GM18505 (cell line): ENCODE measurements at regions not wholly inside any gene's neighbourhood (a gene's known extent, or its start where the extent isn't known, plus 50 kb on each side); places are given as distances from the start of the nearest gene placed in this dataset.
"Not testable (repeated sequence)": the region's sequence is repeated elsewhere in the genome, so short reads cannot be mapped to it uniquely, and the experiment has no call there.

Experiments
- ATAC-seq: cut with Tn5 transposase; IDR thresholded peaks from one replicate; pipeline ENCODE4 v1.9.1; 2021; ENCODE audit not compliant: unreplicated experiment
- POLR2A ChIP-seq: IDR thresholded peaks from 4 replicates; pipeline ENCODE4 v1.6.1; 2011; ENCODE audit warnings: borderline replicate concordance; ENCODE audit not compliant: insufficient read depth, insufficient read length; ENCODE audit errors: extremely low read depth

DNA sequence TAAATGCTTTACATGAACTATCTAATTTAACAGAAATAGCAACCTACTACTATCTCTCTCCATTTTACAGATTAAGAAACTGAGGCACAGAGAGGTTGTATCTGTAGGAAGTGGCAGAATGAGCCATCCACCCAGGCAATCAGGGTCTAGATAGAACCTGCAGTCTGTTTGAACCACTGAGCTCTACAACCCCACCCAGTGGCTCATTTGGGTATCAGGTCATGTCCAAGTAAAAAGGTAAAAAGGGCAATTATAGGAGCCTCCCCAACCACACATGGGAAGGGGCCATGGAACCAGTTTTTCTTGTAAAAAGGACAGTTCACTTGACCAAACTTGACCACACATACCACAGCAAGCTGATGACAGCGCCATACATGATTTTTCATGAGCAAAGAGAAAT is 92.9 kb upstream of the SGCG start:
- ATAC-seq: no peak
- no peak for TF ChIP-seq POLR2A

GRCh38 chr13:23098161-23098907 is 82.4 kb upstream of the SGCG start:
- no peak for ATAC-seq
- TF ChIP-seq POLR2A: no peak

DNA sequence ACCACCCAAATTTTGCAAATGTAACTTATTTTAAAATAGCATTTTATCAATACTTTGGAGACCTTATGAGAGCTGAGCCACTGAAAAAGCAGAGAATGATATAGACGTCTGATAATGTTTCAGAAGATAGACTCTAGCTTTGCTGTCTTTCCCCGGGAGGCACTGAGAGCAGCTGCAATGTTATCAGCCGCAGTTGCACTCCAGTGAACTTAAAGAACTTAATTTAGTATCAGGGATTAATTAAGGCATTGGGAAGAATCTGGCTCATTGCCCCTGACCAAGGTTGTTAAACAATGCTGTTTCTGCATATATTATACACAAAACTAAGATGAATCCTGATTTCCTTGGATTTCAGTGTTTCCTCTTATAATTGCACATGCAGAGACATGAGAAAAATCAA is 75.7 kb upstream of the SGCG start:
- no peak for ATAC-seq
- TF ChIP-seq POLR2A: no peak

DNA sequence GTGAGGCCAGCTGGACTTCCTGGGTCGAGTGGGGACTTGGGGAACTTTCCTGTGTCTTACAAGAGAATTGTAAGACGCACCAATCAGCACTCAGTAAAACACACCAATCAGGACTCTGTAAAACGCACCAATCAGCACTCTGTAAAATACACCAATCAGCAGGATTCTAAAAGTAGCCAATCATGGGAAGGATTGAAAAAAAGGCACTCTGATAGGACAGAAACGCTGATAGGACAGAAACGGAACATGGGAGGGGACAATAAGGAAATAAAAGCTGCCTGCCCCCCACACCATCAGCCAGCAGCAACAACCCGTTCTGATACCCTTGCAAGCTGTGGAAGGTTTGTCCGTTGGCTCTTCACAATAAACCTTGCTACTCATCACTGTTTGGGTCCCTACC is 73.1 kb upstream of the SGCG start:
- no peak for ATAC-seq
- no peak for TF ChIP-seq POLR2A

DNA sequence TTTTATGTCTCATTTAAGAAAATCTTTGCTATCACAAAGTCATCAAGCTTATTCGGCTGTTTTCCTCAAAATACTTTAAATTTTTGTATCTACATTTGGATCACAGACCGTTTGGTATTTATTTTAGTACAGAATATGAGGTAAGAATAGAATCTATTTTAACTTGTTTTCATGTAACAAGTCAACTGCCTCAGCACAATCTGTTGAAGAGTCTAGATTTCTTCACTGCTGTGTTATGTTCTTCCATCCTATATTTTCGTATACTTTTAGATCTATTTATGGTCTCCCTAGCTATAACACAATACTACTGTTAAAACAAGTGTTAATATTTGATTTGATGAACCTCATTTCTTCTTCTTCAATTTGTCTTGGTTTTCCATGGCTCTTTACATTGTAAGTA is 61.6 kb upstream of the SGCG start:
- no peak for ATAC-seq
- TF ChIP-seq POLR2A: no peak

DNA sequence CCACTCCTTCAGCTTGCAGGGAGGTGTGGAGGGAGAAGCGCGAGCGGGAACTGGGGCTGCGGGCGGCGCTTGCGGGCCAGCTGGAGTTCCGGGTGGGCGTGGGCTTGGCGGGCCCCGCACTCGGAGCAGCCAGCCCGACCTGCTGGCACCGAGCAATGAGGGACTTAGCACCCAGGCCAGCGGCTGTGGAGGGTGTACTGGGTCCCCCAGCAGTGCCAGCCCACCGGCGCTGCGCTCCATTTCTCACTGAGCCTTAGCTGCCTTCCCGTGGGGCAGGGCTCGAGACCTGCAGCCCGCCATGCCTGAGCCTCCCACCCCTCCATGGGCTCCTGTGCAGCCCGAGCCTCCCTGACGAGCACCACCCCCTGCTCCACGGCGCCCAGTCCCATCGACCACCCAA is 53.2 kb upstream of the SGCG start:
- ATAC-seq: not testable (repeated sequence)

GRCh38 chr13:23129331-23129730 is 51.4 kb upstream of the SGCG start:
- ATAC-seq: no peak
- TF ChIP-seq POLR2A: no peak
